ENCODE measurements at regions not wholly inside any gene's neighbourhood (a gene's known extent, or its start where the extent isn't known, plus 50 kb on each side); places are given as distances from the start of the nearest gene placed in this dataset.

GRCh38 chr3:1723726-1724125 lies 374.9 kb upstream of the CNTN4 start:
- POLR2A ChIA-PET (ENCODE audit: partially characterized antibody), result no interaction called here
- no peaks in the 10 kb centered on the region for H3K4me1 ChIP-seq (ENCODE audit: insufficient read depth, low read length)
- peaks cover 0 to 2% of the 10 kb centered on the region in 2 donors for H3K9me3 ChIP-seq (ENCODE audit: control insufficient read depth in 1 of 2, low read length in 2 of 2)
- no peaks in the 10 kb centered on the region for H3K27me3 ChIP-seq (ENCODE audit: insufficient read depth, low read length)
- Mint-ChIP-seq H3K27me3 (no peaks in the 10 kb centered on the region), H3K4me3 (no peak overlapping the region), H3K36me3 (no peaks in the 10 kb centered on the region), H3K4me1 (no peaks in the 10 kb centered on the region), H3K27ac (no peak overlapping the region), H3K9me3 (peaks cover 0 to 12% (median 4%) of the 10 kb centered on the region in 8 donors)
- intact Hi-C loops (cut with micrococcal nuclease), result no loop called here
- DNase-seq, result no peak
- CTCF ChIA-PET (ENCODE audit: partially characterized antibody), result no interaction called here
- H3K36me3 ChIP-seq (ENCODE audit: insufficient read depth, low read length), result no peaks in the 10 kb centered on the region
- H3K27ac ChIP-seq (ENCODE audit: low read depth, low read length), result no peak overlapping the region
- no peak overlapping the region for H3K4me3 ChIP-seq (ENCODE audit: low read length in 2 of 2)

- H3K4me1 Mint-ChIP-seq, result no peaks in the 10 kb centered on the region
- no peaks in the 10 kb centered on the region for H3K4me1 ChIP-seq (ENCODE audit: insufficient read depth, low read length)
- intact Hi-C loops (cut with micrococcal nuclease), result no loop called here
- peaks cover 0 to 2% of the 10 kb centered on the region in 2 donors for H3K9me3 ChIP-seq (ENCODE audit: control insufficient read depth in 1 of 2, low read length in 2 of 2)
- H3K4me3 Mint-ChIP-seq, result no peak overlapping the region
- H3K9me3 Mint-ChIP-seq, result peaks cover 0 to 10% (median 1%) of the 10 kb centered on the region in 8 donors
- H3K4me3 ChIP-seq (ENCODE audit: low read length in 2 of 2), result no peak overlapping the region
- H3K27me3 ChIP-seq (ENCODE audit: insufficient read depth, low read length), result no peaks in the 10 kb centered on the region
- H3K36me3 ChIP-seq (ENCODE audit: insufficient read depth, low read length), result no peaks in the 10 kb centered on the region
- no peak overlapping the region for H3K27ac Mint-ChIP-seq
- CTCF ChIA-PET (ENCODE audit: partially characterized antibody), result no interaction called here
- H3K36me3 Mint-ChIP-seq, result no peaks in the 10 kb centered on the region
- POLR2A ChIA-PET (ENCODE audit: partially characterized antibody), result no interaction called here
- H3K27me3 Mint-ChIP-seq, result no peaks in the 10 kb centered on the region
- H3K27ac ChIP-seq (ENCODE audit: low read depth, low read length), result no peak overlapping the region
- no peak for DNase-seq
Measured at GRCh38 chr3:1726741-1727140, 371.9 kb upstream of the CNTN4 start.

GRCh38 chr3:1727242-1727641 lies 371.4 kb upstream of the CNTN4 start:
- no peak for DNase-seq
- Histone ChIP-seq H3K4me1 (ENCODE audit: insufficient read depth, low read length) (no peaks in the 10 kb centered on the region), H3K27ac (ENCODE audit: low read depth, low read length) (no peak overlapping the region), H3K27me3 (ENCODE audit: insufficient read depth, low read length) (no peaks in the 10 kb centered on the region), H3K9me3 (ENCODE audit: control insufficient read depth in 1 of 2, low read length in 2 of 2) (peaks cover 0 to 2% of the 10 kb centered on the region in 2 donors), H3K36me3 (ENCODE audit: insufficient read depth, low read length) (no peaks in the 10 kb centered on the region), H3K4me3 (ENCODE audit: low read length in 2 of 2) (no peak overlapping the region)
- no peak overlapping the region for H3K27ac Mint-ChIP-seq
- no peaks in the 10 kb centered on the region for H3K4me1 Mint-ChIP-seq
- H3K27me3 Mint-ChIP-seq, result no peaks in the 10 kb centered on the region
- H3K4me3 Mint-ChIP-seq, result no peak overlapping the region
- peaks cover 0 to 12% (median under 1%) of the 10 kb centered on the region in 8 donors for H3K9me3 Mint-ChIP-seq
- intact Hi-C loops (cut with micrococcal nuclease), result no loop called here
- H3K36me3 Mint-ChIP-seq, result no peaks in the 10 kb centered on the region
- ChIA-PET CTCF (ENCODE audit: partially characterized antibody) (no interaction called here), POLR2A (ENCODE audit: partially characterized antibody) (no interaction called here)

- H3K36me3 Mint-ChIP-seq, result no peaks in the 10 kb centered on the region
- ChIA-PET CTCF (ENCODE audit: partially characterized antibody) (no interaction called here), POLR2A (ENCODE audit: partially characterized antibody) (no interaction called here)
- no peaks in the 10 kb centered on the region for H3K36me3 ChIP-seq (ENCODE audit: insufficient read depth, low read length)
- no peaks in the 10 kb centered on the region for H3K4me1 Mint-ChIP-seq
- no peak overlapping the region for H3K27ac ChIP-seq (ENCODE audit: low read depth, low read length)
- H3K4me3 ChIP-seq (ENCODE audit: low read length in 2 of 2), result no peak overlapping the region
- H3K4me3 Mint-ChIP-seq, result no peak overlapping the region
- no peaks in the 10 kb centered on the region for H3K27me3 ChIP-seq (ENCODE audit: insufficient read depth, low read length)
- no peak for DNase-seq
- no peaks in the 10 kb centered on the region for H3K4me1 ChIP-seq (ENCODE audit: insufficient read depth, low read length)
- peaks cover 0 to 12% (median 0%) of the 10 kb centered on the region in 8 donors for H3K9me3 Mint-ChIP-seq
- H3K27ac Mint-ChIP-seq, result no peak overlapping the region
- no peaks in the 10 kb centered on the region for H3K27me3 Mint-ChIP-seq
- H3K9me3 ChIP-seq (ENCODE audit: control insufficient read depth in 1 of 2, low read length in 2 of 2), result peaks cover 0 to 2% of the 10 kb centered on the region in 2 donors
- intact Hi-C loops (cut with micrococcal nuclease), result no loop called here
Measured at GRCh38 chr3:1728510-1728909, 370.2 kb upstream of the CNTN4 start.

- no peaks in the 10 kb centered on the region for H3K9me3 ChIP-seq (ENCODE audit: control insufficient read depth in 1 of 2, low read length in 2 of 2)
- intact Hi-C loops (cut with micrococcal nuclease), result no loop called here
- no peak overlapping the region for H3K4me3 ChIP-seq (ENCODE audit: low read length in 2 of 2)
- no peaks in the 10 kb centered on the region for H3K4me1 ChIP-seq (ENCODE audit: insufficient read depth, low read length)
- H3K27me3 Mint-ChIP-seq, result no peaks in the 10 kb centered on the region
- DNase-seq, result no peak
- H3K27ac Mint-ChIP-seq, result no peak overlapping the region
- H3K9me3 Mint-ChIP-seq, result peaks cover 0 to 20% (median 7%) of the 10 kb centered on the region in 8 donors
- POLR2A ChIA-PET (ENCODE audit: partially characterized antibody), result no interaction called here
- no peaks in the 10 kb centered on the region for H3K36me3 ChIP-seq (ENCODE audit: insufficient read depth, low read length)
- no peaks in the 10 kb centered on the region for H3K4me1 Mint-ChIP-seq
- H3K4me3 Mint-ChIP-seq, result no peak overlapping the region
- no peak overlapping the region for H3K27ac ChIP-seq (ENCODE audit: low read depth, low read length)
- H3K27me3 ChIP-seq (ENCODE audit: insufficient read depth, low read length), result no peaks in the 10 kb centered on the region
- CTCF ChIA-PET (ENCODE audit: partially characterized antibody), result no interaction called here
- H3K36me3 Mint-ChIP-seq, result no peaks in the 10 kb centered on the region
Measured at GRCh38 chr3:1734494-1735122, 364.1 kb upstream of the CNTN4 start.

GRCh38 chr3:1752205-1752604 lies 346.5 kb upstream of the CNTN4 start:
- ChIA-PET POLR2A (ENCODE audit: partially characterized antibody) (no interaction called here), CTCF (ENCODE audit: partially characterized antibody) (no interaction called here)
- peaks cover 0 to 14% (median 8%) of the 10 kb centered on the region in 8 donors for H3K9me3 Mint-ChIP-seq
- no peak for DNase-seq
- no peaks in the 10 kb centered on the region for H3K36me3 Mint-ChIP-seq
- H3K4me1 Mint-ChIP-seq, result no peaks in the 10 kb centered on the region
- H3K4me1 ChIP-seq (ENCODE audit: insufficient read depth, low read length), result no peaks in the 10 kb centered on the region
- no peaks in the 10 kb centered on the region for H3K9me3 ChIP-seq (ENCODE audit: control insufficient read depth in 1 of 2, low read length in 2 of 2)
- intact Hi-C loops (cut with micrococcal nuclease), result no loop called here
- no peak overlapping the region for H3K27ac ChIP-seq (ENCODE audit: low read depth, low read length)
- H3K27me3 Mint-ChIP-seq, result no peaks in the 10 kb centered on the region
- no peaks in the 10 kb centered on the region for H3K27me3 ChIP-seq (ENCODE audit: insufficient read depth, low read length)
- H3K4me3 Mint-ChIP-seq, result no peak overlapping the region
- H3K36me3 ChIP-seq (ENCODE audit: insufficient read depth, low read length), result no peaks in the 10 kb centered on the region
- H3K4me3 ChIP-seq (ENCODE audit: low read length in 2 of 2), result no peak overlapping the region
- no peak overlapping the region for H3K27ac Mint-ChIP-seq

GRCh38 chr3:1766384-1766783 lies 332.3 kb upstream of the CNTN4 start:
- CTCF ChIA-PET (ENCODE audit: partially characterized antibody), result no interaction called here
- POLR2A ChIA-PET (ENCODE audit: partially characterized antibody), result no interaction called here
- no peaks in the 10 kb centered on the region for H3K27me3 Mint-ChIP-seq

GRCh38 chr3:1773679-1774078 lies 325.0 kb upstream of the CNTN4 start:
- Mint-ChIP-seq H3K9me3 (peaks cover 0 to 10% (median 4%) of the 10 kb centered on the region in 8 donors), H3K4me1 (no peaks in the 10 kb centered on the region), H3K27me3 (no peaks in the 10 kb centered on the region), H3K36me3 (no peaks in the 10 kb centered on the region), H3K27ac (no peak overlapping the region), H3K4me3 (no peak overlapping the region)
- H3K4me3 ChIP-seq (ENCODE audit: low read length in 2 of 2), result no peak overlapping the region
- no peak for DNase-seq
- no peak overlapping the region for H3K27ac ChIP-seq (ENCODE audit: low read depth, low read length)
- ChIA-PET CTCF (ENCODE audit: partially characterized antibody) (no interaction called here), POLR2A (ENCODE audit: partially characterized antibody) (no interaction called here)
- H3K36me3 ChIP-seq (ENCODE audit: insufficient read depth, low read length), result no peaks in the 10 kb centered on the region
- H3K4me1 ChIP-seq (ENCODE audit: insufficient read depth, low read length), result no peaks in the 10 kb centered on the region
- intact Hi-C loops (cut with micrococcal nuclease), result no loop called here
- no peaks in the 10 kb centered on the region for H3K9me3 ChIP-seq (ENCODE audit: control insufficient read depth in 1 of 2, low read length in 2 of 2)
- no peaks in the 10 kb centered on the region for H3K27me3 ChIP-seq (ENCODE audit: insufficient read depth, low read length)

More at GRCh38 chr3:1766384-1766783, 332.3 kb upstream of the CNTN4 start:
- no peaks in the 10 kb centered on the region for H3K36me3 ChIP-seq (ENCODE audit: insufficient read depth, low read length)
- H3K27ac ChIP-seq (ENCODE audit: low read depth, low read length), result no peak overlapping the region
- no peak for DNase-seq
- intact Hi-C loops (cut with micrococcal nuclease), result no loop called here
- peaks cover 0 to 3% of the 10 kb centered on the region in 2 donors for H3K36me3 Mint-ChIP-seq
- H3K4me1 Mint-ChIP-seq, result no peaks in the 10 kb centered on the region
- H3K9me3 ChIP-seq (ENCODE audit: control insufficient read depth in 1 of 2, low read length in 2 of 2), result no peaks in the 10 kb centered on the region
- no peaks in the 10 kb centered on the region for H3K4me1 ChIP-seq (ENCODE audit: insufficient read depth, low read length)
- no peak overlapping the region for H3K4me3 Mint-ChIP-seq
- peaks cover 0 to 5% (median 3%) of the 10 kb centered on the region in 8 donors for H3K9me3 Mint-ChIP-seq
- no peak overlapping the region for H3K27ac Mint-ChIP-seq
- no peak overlapping the region for H3K4me3 ChIP-seq (ENCODE audit: low read length in 2 of 2)
- no peaks in the 10 kb centered on the region for H3K27me3 ChIP-seq (ENCODE audit: insufficient read depth, low read length)
